HG02981 (cell line): ENCODE measurements at regions not wholly inside any gene's neighbourhood (a gene's known extent, or its start where the extent isn't known, plus 50 kb on each side); places are given as distances from the start of the nearest gene placed in this dataset.

Source experiments
- ATAC-seq: cut with Tn5 transposase; IDR thresholded peaks from one replicate; pipeline ENCODE4 v1.9.1; 2021; ENCODE audit warnings: mild to moderate bottlenecking, moderate library complexity; ENCODE audit not compliant: unreplicated experiment

GRCh38 chr1:234990328-234990675 is 138.3 kb downstream of the TOMM20 start:
- ATAC-seq, result no peak

GRCh38 chr1:234989479-234990327 is 138.9 kb downstream of the TOMM20 start:
- ATAC-seq, result no peak

- no peak for ATAC-seq
Observed at GRCh38 chr1:234989019-234989418, 139.6 kb downstream of the TOMM20 start.

- no peak for ATAC-seq
Observed at GRCh38 chr1:234988536-234988935, 140.1 kb downstream of the TOMM20 start.

- ATAC-seq, result no peak
Observed at GRCh38 chr1:234988155-234988517, 140.5 kb downstream of the TOMM20 start.

- peak; percentile 75 for ATAC-seq
Observed at GRCh38 chr1:234987415-234988154, 141.1 kb downstream of the TOMM20 start.

- no peak for ATAC-seq
Observed at GRCh38 chr1:234986750-234987414, 141.8 kb downstream of the TOMM20 start.

GRCh38 chr1:234985516-234986294 is 142.9 kb downstream of the TOMM20 start:
- no peak for ATAC-seq

- ATAC-seq, result no peak
Observed at GRCh38 chr1:234985007-234985370, 143.6 kb downstream of the TOMM20 start.

- ATAC-seq, result no peak
Observed at GRCh38 chr1:234983564-234984238, 144.9 kb downstream of the TOMM20 start.

GRCh38 chr1:234981758-234982157 is 146.9 kb downstream of the TOMM20 start:
- no peak for ATAC-seq

- peak; percentile 31 for ATAC-seq
Observed at GRCh38 chr1:234980645-234981396, 147.8 kb downstream of the TOMM20 start.

- no peak for ATAC-seq
Observed at GRCh38 chr1:234980291-234980644, 148.4 kb downstream of the TOMM20 start.

GRCh38 chr1:234979296-234980279 is 149.0 kb downstream of the TOMM20 start:
- ATAC-seq, result no peak

- peak; percentile 69 for ATAC-seq
Observed at GRCh38 chr1:234978397-234979295, 150.0 kb downstream of the TOMM20 start.

GRCh38 chr1:234977875-234978396 is 150.7 kb downstream of the TOMM20 start:
- no peak for ATAC-seq
